HL-60 (cell line): ENCODE measurements at regions not wholly inside any gene's neighbourhood (a gene's known extent, or its start where the extent isn't known, plus 50 kb on each side); places are given as distances from the start of the nearest gene placed in this dataset.
A peak's percentile ranks its signal among the peaks of the same experiment; 100 is the strongest.

Experiments used
- DNase-seq, 2 experiments: peaks; one replicate each; pipeline ENCODE4 v3.0.0-alpha.2; 2010 to 2020; ENCODE audit warnings: low read depth in 1 of 2, low spot score in 1 of 2
- H3K27ac ChIP-seq: fragments of 250-450 bp; sonication (Bioruptor Pico); replicated peaks from 2 replicates; pipeline ENCODE4 v1.5.1; 2020; ENCODE audit warnings: mild to moderate bottlenecking, moderate library complexity
- H3K27me3 ChIP-seq: fragments of 250-450 bp; sonication (Bioruptor Pico); 2 replicates; pipeline ENCODE4 v1.5.1; 2021; ENCODE audit warnings: mild to moderate bottlenecking, moderate library complexity; ENCODE audit not compliant: insufficient read depth, poor library complexity, severe bottlenecking
- H3K4me3 ChIP-seq: replicated peaks from 2 replicates; pipeline ENCODE4 v1.5.1; 2011; ENCODE audit warnings: mild to moderate bottlenecking, control low read depth, low read length; ENCODE audit not compliant: insufficient read depth
- GABPA ChIP-seq: IDR thresholded peaks from 2 replicates; pipeline ENCODE4 v1.6.1; 2012; ENCODE audit warnings: low read depth
- POLR2AphosphoS5 ChIP-seq: IDR thresholded peaks from 2 replicates; pipeline ENCODE4 v1.6.1; 2012; ENCODE audit warnings: low read depth
- SPI1 ChIP-seq: IDR thresholded peaks from 2 replicates; pipeline ENCODE4 v1.6.1; 2012; ENCODE audit warnings: low read depth, mild to moderate bottlenecking, borderline replicate concordance
- TF ChIP-seq, protein P1 (sequence below): IDR thresholded peaks from 2 replicates; pipeline ENCODE4 v1.6.1; 2012; ENCODE audit warnings: low read depth; ENCODE audit not compliant: insufficient replicate concordance
- TF ChIP-seq, protein P2 (sequence below): IDR thresholded peaks from one replicate; pipeline ENCODE4 v1.5.1; 2011; ENCODE audit warnings: low read length, control low read depth, inconsistent platforms; ENCODE audit not compliant: insufficient read depth

DNA sequence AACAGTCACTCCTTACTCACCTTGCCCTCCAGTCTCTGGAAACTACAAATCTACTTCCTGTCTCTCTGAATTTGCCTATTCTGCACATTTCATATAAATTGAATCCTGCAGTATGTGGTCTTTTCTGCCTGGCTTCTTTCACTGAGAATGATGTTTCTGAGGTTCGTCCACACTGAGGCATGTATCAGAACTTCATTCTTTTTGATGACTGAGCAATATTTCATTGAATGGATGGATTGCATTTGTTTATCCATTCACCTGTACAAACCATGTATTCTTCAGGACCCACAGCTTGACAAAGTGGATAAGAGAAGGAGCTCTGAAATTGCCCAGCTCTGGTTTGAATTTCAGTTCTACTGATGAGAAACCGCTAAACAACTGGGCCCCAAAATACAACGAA, 118.9 kb upstream of the ARRDC4 start:
- TF ChIP-seq SPI1 (no peak), POLR2AphosphoS5 (no peak), GABPA (no peak)
- TF ChIP-seq, protein P1, sequence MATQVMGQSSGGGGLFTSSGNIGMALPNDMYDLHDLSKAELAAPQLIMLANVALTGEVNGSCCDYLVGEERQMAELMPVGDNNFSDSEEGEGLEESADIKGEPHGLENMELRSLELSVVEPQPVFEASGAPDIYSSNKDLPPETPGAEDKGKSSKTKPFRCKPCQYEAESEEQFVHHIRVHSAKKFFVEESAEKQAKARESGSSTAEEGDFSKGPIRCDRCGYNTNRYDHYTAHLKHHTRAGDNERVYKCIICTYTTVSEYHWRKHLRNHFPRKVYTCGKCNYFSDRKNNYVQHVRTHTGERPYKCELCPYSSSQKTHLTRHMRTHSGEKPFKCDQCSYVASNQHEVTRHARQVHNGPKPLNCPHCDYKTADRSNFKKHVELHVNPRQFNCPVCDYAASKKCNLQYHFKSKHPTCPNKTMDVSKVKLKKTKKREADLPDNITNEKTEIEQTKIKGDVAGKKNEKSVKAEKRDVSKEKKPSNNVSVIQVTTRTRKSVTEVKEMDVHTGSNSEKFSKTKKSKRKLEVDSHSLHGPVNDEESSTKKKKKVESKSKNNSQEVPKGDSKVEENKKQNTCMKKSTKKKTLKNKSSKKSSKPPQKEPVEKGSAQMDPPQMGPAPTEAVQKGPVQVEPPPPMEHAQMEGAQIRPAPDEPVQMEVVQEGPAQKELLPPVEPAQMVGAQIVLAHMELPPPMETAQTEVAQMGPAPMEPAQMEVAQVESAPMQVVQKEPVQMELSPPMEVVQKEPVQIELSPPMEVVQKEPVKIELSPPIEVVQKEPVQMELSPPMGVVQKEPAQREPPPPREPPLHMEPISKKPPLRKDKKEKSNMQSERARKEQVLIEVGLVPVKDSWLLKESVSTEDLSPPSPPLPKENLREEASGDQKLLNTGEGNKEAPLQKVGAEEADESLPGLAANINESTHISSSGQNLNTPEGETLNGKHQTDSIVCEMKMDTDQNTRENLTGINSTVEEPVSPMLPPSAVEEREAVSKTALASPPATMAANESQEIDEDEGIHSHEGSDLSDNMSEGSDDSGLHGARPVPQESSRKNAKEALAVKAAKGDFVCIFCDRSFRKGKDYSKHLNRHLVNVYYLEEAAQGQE = no peak
- TF ChIP-seq, protein P2, sequence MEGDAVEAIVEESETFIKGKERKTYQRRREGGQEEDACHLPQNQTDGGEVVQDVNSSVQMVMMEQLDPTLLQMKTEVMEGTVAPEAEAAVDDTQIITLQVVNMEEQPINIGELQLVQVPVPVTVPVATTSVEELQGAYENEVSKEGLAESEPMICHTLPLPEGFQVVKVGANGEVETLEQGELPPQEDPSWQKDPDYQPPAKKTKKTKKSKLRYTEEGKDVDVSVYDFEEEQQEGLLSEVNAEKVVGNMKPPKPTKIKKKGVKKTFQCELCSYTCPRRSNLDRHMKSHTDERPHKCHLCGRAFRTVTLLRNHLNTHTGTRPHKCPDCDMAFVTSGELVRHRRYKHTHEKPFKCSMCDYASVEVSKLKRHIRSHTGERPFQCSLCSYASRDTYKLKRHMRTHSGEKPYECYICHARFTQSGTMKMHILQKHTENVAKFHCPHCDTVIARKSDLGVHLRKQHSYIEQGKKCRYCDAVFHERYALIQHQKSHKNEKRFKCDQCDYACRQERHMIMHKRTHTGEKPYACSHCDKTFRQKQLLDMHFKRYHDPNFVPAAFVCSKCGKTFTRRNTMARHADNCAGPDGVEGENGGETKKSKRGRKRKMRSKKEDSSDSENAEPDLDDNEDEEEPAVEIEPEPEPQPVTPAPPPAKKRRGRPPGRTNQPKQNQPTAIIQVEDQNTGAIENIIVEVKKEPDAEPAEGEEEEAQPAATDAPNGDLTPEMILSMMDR = no peak
- Histone ChIP-seq H3K4me3 (no peak overlapping the region), H3K27ac (no peak overlapping the region), H3K27me3 (peaks cover 3% of the 10 kb centered on the region)
- no peak for DNase-seq

DNA sequence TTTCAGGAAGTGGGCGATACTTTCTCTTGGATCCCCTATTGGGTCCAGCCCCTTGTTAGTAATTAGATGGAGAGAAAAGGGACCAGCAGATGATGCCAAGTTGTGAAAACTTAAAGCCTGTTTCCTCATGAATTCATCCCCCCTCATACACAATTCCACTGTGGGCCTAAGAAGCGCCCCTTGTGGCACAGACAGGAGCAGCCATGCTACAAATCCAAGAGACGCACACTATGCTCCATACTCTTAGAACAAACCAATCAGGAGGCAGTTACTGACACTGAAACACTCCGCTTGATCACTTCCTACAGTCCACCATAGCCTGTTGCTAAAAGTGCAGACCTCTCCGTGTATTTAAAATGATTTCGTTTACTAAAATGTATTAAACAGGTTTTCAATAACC, 111.3 kb upstream of the ARRDC4 start:
- DNase-seq = no peak
- H3K27ac ChIP-seq = no peak overlapping the region
- no peaks in the 10 kb centered on the region for H3K27me3 ChIP-seq
- no peak overlapping the region for H3K4me3 ChIP-seq
- TF ChIP-seq, protein P2 = peak; percentile 5
- TF ChIP-seq, protein P1 = no peak

DNA sequence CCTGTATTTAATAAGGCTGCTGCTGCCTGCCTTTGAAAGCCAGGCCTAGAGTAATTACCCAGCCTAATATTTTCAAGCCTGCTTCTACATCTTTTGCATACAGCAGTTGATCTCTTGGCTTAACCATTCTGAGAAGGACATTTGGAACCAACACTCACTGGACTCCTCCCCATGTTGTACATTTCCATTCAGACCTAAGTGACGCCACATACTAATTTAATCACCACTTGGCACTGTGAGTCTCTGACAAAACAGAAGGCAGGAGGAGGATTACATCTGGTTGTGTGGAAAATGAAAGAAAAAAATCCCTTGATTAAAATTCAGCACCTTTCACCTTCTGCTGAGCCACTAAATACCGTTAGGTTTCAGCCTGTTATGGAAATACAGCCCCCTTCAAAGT, 102.2 kb upstream of the ARRDC4 start:
- Histone ChIP-seq H3K27me3 (no peaks in the 10 kb centered on the region), H3K4me3 (no peak overlapping the region), H3K27ac (no peak overlapping the region)
- DNase-seq = no peak
- TF ChIP-seq, protein P1 = no peak
- no peak for TF ChIP-seq POLR2AphosphoS5
- TF ChIP-seq, protein P2 = no peak
- no peak for TF ChIP-seq SPI1
- TF ChIP-seq GABPA = no peak
